HG03442 (cell line): ENCODE measurements at regions not wholly inside any gene's neighbourhood (a gene's known extent, or its start where the extent isn't known, plus 50 kb on each side); places are given as distances from the start of the nearest gene placed in this dataset.
"Not testable (repeated sequence)": the region's sequence is repeated elsewhere in the genome, so short reads cannot be mapped to it uniquely, and the experiment has no call there.

Source experiments
- ATAC-seq: cut with Tn5 transposase; IDR thresholded peaks from one replicate; pipeline ENCODE4 v1.9.1; 2021; ENCODE audit warnings: mild to moderate bottlenecking, moderate library complexity; ENCODE audit not compliant: unreplicated experiment

GRCh38 chr2:101610750-101611315, 86.7 kb upstream of the MAP4K4 start:
- ATAC-seq: no peak

DNA sequence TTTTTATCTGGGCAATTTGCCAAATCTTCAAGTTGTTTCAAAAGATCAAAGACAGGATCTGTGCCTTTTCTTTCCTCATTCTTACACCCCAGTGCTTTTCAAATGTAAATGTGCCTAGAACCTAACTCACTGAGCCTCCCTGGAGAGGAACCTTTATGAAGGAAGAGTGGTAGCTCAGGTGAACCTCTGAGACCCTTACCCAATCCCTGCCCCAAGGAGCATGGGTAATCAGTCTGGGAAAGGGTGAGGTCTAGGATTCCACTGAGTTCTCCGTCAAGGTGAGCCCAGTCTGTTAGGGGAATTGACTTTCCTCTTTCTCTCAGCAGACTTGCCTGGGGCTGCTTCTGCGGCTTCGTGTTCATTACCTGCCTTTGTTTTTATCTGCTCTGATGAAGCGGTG, 88.1 kb upstream of the MAP4K4 start:
- ATAC-seq: no peak

DNA sequence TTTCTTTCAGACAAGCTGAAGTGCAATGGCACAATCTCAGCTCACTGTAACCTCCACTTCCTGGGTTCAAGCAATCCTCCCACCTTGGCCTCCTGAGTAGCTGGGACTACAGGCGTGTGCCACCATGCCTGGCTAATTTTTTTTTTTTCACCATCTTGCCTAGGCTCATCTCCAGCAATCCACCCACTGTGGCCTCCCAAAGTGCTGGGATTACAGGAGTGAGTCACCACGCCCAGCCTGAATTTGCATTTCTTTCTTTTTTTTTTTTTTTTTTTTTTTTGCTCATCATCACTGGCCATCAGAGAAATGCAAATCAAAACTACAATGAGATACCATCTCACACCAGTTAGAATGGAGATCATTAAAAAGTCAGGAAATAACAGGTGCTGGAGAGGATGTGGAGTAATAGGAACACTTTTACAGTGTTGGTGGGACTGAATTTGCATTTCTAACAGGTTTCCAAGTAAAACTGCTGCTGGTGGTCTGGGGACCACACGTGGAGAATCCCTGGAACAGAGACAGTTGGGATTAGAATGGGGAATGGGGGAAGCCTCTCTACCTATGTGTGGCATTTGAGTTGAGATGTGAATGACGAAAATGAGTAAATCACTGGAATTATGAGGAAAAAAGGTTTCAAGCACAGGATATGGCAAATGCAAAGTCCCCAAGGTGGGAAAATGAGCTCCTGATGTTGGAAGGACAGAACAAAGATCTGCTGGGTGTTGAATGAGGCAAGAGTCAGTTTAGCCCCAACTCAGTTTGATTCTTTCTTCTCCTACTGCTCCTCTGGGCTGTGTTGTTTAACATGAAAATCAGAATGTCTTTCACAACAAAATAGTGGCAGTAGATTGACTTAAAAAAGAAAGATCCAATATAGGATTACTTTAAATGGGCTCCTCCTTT, 88.8 kb upstream of the MAP4K4 start:
- ATAC-seq: no peak

GRCh38 chr2:101597347-101597944, 100.1 kb upstream of the MAP4K4 start:
- ATAC-seq: no peak

- ATAC-seq: no peak
Measured at GRCh38 chr2:101596333-101596732, 101.2 kb upstream of the MAP4K4 start.

DNA sequence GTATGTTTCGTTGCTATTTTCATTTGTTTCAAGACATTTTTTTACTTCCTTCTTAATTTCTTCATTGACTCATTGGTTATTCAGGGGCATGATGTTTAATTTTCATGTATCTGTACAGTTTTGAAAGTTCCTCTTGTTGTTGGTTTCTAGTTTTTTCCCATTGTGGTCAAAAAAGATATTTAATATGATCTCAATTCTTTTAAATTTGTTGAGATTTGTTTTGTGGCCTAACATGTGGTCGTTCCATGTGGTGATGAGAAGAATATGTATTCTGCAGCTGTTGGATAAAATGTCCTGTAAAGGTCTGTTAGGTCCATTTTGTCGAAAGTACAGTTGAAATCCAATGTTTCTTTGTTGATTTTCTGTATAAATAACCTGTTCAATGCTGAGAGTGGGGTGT, 110.3 kb upstream of the MAP4K4 start:
- ATAC-seq: no peak

- no peak for ATAC-seq
Measured at GRCh38 chr2:101583861-101584260, 108.9 kb upstream of the RFX8 start.

DNA sequence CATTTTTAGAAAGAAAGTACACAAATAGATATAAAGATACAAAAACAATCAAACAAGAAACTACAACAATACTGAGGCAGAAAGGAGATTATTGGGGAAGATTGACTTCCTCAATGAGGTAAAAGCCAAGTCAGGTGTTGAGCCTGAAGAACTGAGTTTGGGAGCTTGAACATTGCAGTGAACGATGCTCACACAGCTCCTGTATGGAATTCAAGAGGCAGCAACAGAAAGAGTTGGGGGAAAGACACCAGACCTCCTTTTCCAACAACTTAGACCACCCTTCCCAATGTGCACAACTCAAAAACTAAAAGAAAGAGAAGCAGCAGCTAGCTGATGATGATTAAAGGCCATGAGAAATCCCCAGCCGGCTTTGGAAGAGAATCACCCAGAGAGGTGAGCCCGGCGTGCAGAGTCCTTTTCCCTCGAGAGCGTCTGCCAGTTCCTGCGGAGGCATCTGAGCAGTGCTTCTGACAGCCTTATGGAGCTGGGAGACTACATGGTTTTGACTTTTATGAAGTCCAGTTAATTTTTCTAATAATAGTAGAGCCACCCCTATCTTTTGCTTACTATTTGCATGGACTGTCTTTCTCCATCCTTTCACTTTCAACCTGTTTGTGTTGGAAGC, 106.9 kb upstream of the RFX8 start:
- no peak for ATAC-seq

GRCh38 chr2:101580528-101580927, 105.6 kb upstream of the RFX8 start:
- ATAC-seq: no peak

- ATAC-seq: no peak
Measured at GRCh38 chr2:101578671-101579070, 103.8 kb upstream of the RFX8 start.

DNA sequence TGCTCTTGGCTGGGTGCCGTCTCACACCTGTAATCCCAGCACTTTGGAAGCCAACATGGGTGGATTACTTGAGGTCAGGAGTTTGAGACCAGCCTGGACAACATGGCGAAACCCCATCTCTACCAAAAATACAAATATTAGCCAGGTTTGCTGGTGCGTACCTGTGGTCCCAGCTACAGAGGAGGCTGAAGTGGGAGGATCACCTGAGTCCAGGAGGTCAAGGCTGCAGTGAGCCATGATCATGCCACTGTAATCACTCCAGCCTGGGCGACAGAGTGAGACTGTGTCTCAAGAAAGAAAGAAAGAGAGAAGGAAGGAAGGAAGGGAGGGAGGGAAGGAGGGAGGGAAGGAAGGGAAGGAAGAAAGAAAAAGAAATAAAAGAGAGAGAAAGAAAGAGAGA, 103.2 kb upstream of the RFX8 start:
- ATAC-seq: not testable (repeated sequence)

DNA sequence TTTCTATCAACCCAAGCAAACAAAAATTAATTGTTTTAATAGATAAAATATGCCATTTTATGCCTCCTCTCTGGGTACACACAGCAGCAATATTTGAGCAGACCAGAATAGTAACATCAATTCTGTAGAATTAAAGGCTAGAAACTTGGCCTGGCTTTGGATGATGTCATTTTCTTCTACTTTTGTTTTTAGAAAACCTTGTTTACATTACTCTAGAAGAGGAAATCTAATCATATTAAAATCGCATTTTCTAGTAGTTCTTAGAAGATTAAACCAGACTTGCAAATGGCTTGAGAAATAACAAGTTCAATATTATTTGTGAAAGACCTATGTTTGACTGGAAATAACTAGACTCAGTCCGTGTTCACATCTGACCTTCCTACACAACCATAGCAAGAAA, 102.3 kb upstream of the RFX8 start:
- ATAC-seq: no peak

DNA sequence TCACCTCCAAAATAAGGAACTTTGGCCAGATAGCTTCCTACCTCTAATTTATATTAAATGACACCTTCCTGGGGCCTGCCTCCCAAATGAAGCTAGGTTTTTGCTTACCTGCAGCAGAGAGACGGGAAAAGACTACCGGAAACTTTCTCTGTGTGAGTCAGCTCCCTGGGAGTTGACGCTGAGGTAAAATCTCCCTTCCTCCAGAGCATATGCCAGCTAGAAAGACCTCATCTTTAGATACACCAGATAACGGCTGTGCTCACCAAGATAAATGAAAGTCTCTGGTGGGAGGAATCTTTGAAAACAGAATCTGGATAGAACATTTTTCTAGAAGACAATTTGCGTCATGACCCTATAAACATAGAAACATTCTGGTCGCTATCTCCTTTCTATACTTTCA, 99.7 kb upstream of the RFX8 start:
- ATAC-seq: no peak

DNA sequence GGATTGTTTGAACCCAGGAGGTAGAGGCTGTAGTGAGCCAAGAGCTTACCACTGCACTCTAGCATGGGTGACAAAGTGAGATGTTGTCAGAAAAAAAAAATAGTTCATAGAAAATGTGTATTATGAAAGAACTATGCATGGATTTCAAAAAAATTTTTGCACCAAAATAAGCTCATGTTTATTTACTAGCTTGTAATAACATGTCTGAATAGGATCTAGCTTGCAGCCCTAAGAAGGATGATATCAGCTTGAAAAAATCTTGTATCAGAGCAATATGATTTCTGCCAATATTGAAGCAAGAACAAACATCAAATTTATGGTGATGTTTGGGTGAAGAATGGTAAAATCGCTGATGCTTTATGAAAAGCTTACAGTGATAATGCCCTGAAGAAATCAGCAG, 97.0 kb upstream of the RFX8 start:
- no peak for ATAC-seq

DNA sequence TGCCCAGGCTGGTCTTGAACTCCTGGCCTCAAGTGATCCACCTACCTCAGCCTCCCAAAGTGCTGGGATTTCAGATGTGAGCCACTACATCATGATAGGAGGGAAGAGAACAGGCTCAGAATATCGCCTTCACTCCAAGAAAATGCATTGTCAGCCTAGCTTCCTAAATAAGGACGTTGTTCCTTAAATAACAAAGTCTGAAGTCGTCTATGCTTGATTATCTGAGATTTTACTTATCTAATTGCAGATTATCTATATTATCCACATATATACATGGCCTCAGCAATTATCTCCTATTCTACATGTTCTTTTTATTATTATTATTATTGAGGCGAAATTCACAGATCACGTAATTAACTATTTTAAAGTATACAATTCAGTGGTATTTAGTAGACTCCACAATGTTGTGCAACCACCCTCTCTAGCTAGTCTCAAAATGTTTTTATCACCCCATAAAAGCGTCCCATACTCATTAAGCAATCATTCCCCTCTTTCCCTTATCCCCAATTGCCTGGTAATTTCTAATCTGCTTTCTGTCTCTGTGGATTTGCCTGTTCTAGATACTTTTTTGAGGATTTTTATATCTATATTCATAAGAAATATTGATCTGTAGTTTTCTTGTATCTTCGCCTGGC, 95.1 kb upstream of the RFX8 start:
- no peak for ATAC-seq

DNA sequence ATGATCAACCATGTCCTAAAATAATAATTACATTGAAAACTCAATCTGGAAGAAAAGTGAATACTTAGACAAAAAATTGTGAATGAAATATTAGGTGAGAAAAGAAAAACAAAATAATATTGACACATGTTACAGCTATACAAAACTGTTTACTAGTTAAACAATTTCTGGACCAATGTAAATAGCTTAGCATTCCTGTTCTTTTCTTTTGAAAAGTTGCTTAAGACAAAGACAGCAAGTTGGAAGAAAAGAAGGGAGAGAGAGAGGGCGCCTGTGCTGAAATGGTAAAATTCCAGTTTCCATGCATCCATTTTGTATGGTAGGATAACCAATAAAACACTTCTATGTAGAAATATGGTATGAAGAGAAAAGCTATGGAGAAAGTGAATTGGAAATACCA, 94.1 kb upstream of the RFX8 start:
- ATAC-seq: no peak

DNA sequence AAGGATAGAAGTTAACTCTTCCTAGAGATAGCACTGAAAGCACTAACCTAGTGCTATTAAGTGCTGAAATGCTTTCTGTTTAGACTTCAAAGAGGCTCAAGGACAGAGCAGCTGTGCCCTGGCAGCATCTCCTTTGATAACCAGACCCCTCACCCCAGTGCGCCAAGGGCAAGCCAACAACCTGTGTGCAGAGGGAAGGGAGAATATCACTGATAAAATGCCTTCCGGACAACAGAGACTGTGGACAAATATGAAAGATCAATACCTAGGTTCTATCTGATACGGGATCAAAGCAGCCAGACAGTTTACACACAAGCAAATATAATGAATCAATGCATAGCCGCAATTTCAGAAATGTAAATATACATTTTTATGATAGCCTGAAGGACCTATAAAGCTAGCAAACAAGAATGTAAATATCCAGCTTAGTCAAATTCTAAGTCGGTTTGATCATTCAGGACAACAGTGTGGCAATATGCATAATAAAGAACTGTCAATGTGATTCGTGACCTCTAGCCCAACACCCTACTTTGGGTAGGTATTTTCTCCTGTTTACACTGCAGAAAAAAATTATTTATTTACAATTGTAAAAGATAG, 91.8 kb upstream of the RFX8 start:
- no peak for ATAC-seq

- no peak for ATAC-seq
Measured at GRCh38 chr2:101563849-101564248, 88.9 kb upstream of the RFX8 start.

DNA sequence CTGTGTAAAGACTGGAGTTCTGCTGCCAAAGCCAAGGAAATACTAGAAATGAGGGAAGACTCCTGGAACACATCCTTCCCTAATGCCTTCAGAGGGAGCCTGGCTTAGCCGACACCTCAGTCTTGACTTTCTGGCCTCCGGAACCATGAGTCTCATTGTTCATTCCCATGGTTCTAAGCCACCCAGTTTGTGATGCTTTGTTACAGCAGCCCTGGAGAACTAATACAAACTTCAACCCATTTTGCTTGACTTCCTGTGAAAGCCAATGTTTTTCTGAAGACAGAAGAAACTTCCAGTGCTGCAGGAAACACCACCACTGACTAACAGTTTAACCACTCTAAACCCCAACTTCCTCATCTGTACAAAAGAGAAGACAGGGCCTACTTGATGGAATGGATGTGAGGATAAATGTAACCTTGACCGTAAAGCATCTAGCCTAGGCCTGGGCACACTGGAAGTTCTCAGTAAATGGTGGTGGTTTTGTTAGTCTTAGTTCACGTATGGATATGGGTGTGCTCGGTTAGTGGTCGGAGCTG, 85.9 kb upstream of the RFX8 start:
- ATAC-seq: no peak

DNA sequence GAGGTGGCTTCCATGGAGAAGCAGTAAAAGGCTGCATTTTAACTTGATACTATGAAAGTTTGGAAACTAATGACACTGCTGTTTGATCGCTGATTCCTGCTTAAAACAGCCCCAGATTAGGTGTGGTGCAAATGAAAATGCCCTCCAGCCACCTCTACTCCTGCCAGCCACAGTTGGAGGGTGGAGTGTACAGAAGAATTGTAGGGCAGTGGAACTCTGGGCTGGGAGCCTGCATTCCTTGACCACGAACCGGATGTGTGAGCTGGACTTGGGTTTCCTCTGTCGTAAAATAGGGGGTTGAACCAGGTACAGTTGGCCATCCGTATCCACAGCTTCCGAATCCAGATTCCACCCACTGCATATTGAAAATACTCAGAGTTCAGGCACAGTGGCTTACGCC, 84.6 kb upstream of the RFX8 start:
- ATAC-seq: no peak
